ENCODE measurements at regions not wholly inside any gene's neighbourhood (a gene's known extent, or its start where the extent isn't known, plus 50 kb on each side); places are given as distances from the start of the nearest gene placed in this dataset.

DNA sequence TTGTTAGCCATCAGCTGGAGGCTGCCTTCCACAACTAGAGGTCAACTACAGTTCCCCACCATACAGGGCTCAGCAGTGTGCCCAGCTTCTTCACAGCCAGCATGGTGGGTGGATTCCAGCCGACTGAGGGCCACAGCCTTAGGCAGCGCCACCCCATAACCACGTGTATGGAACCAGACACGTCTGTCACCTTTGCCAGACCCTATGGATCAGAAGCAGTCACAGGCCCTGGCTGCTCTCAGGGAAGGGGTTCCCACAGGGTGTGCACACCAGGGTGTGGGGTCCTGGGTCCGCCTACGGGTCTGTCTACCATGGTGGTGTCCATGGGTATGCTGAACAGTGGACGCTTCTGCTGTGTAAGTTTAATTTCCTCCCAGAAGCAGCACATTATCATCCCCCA is 265.0 kb upstream of the FOXF1 start:
- Histone ChIP-seq H3K4me3 (ENCODE audit: low read length) (no peak overlapping the region), H3K36me3 (ENCODE audit: control insufficient read depth, insufficient read depth, low read length) (no peaks in the 10 kb centered on the region), H3K27me3 (ENCODE audit: control insufficient read depth, insufficient read depth, low read length) (peaks cover 16% of the 10 kb centered on the region), H3K4me1 (ENCODE audit: control insufficient read depth, insufficient read depth, low read length) (no peaks in the 10 kb centered on the region), H3K27ac (ENCODE audit: low read length) (no peak overlapping the region), H3K9me3 (ENCODE audit: control insufficient read depth, low read depth, low read length) (no peaks in the 10 kb centered on the region)
- DNase-seq = no peak
- WGBS (ENCODE audit: insufficient coverage, low lambda C conversion rate) = no CpG with 5 or more reads among the region's 7 CpGs

DNA sequence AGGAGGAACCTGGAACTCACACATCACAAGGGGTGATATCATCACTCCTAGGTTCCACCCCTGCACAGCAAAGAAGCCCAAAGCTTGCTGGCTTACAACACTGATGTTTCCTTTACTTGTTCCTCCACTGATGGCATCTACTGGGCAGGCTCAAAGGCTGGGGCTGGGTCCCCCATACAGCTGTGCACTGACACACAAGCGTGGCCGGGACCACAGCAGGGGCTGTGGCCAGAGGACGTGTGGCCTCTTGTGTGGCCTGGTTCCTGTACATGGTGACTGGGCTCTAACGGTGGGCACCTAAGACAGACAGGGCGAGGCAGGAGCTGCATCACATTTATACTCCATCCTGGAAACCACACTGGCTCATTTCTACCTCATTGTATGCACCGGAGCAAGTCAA is 264.4 kb upstream of the FOXF1 start:
- Histone ChIP-seq H3K27ac (ENCODE audit: low read length) (no peak overlapping the region), H3K9me3 (ENCODE audit: control insufficient read depth, low read depth, low read length) (no peaks in the 10 kb centered on the region), H3K36me3 (ENCODE audit: control insufficient read depth, insufficient read depth, low read length) (no peaks in the 10 kb centered on the region), H3K4me1 (ENCODE audit: control insufficient read depth, insufficient read depth, low read length) (no peaks in the 10 kb centered on the region), H3K4me3 (ENCODE audit: low read length) (no peak overlapping the region), H3K27me3 (ENCODE audit: control insufficient read depth, insufficient read depth, low read length) (peaks cover 15% of the 10 kb centered on the region)
- no peak for DNase-seq
- WGBS (ENCODE audit: insufficient coverage, low lambda C conversion rate) = no CpG with 5 or more reads among the region's 6 CpGs

DNA sequence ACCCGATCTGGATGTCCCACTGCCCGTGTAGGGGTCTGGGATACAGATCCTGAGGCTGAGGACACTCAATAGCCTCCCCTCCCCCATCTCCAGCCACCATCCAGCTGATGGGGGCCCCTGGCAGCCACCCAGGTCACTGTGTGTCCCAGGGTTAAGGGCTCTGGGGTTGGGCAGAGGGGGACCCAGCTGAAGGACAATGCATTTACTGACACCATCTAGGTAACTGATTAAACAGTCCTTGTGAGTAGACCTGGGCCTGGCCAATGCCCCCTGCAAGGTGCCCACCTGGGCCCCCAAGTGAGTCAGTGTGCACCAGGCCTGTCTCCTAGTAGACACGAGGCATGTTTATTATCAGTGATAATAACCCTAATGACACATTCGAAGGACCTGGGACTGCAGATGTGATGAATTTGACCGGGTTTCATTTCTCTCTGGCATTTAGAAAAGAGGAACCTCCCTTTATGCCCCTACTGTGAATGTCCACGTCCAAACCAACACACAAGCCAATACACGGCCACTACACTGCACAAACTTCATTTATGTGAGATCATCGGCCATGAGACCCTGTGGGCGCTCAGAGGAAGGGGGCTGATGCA is 261.9 kb upstream of the FOXF1 start:
- Histone ChIP-seq H3K4me1 (ENCODE audit: control insufficient read depth, insufficient read depth, low read length) (no peaks in the 10 kb centered on the region), H3K27me3 (ENCODE audit: control insufficient read depth, insufficient read depth, low read length) (peaks cover 8% of the 10 kb centered on the region), H3K36me3 (ENCODE audit: control insufficient read depth, insufficient read depth, low read length) (no peaks in the 10 kb centered on the region), H3K27ac (ENCODE audit: low read length) (no peak overlapping the region), H3K4me3 (ENCODE audit: low read length) (no peak overlapping the region), H3K9me3 (ENCODE audit: control insufficient read depth, low read depth, low read length) (no peaks in the 10 kb centered on the region)
- no peak for DNase-seq
- WGBS (ENCODE audit: insufficient coverage, low lambda C conversion rate) = no CpG with 5 or more reads among the region's 9 CpGs

DNA sequence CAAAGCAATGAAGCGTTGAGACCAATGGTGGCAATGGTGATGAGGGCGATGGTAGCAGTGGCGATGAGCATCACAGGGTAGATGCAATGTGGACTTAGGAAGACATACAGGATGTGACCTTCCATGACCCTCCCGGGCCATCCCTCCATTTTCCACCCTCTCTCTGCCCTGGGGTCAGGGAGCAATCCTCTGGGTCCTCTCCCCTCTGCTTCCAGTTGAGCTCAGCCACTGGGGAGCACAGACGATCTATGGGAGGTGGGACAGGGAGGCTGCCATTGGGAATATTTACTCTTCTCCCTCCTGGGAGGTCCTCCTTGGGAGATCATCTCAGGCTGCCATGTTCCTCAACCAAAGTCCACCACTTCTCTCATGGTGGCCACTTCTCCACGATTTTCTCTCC is 260.7 kb upstream of the FOXF1 start:
- DNase-seq = no peak
- Histone ChIP-seq H3K4me3 (ENCODE audit: low read length) (no peak overlapping the region), H3K4me1 (ENCODE audit: control insufficient read depth, insufficient read depth, low read length) (no peaks in the 10 kb centered on the region), H3K9me3 (ENCODE audit: control insufficient read depth, low read depth, low read length) (no peaks in the 10 kb centered on the region), H3K27ac (ENCODE audit: low read length) (no peak overlapping the region), H3K27me3 (ENCODE audit: control insufficient read depth, insufficient read depth, low read length) (peaks cover 3% of the 10 kb centered on the region), H3K36me3 (ENCODE audit: control insufficient read depth, insufficient read depth, low read length) (no peaks in the 10 kb centered on the region)
- 100% methylated on average over 2 of the region's 6 CpGs for WGBS (ENCODE audit: insufficient coverage, low lambda C conversion rate)

DNA sequence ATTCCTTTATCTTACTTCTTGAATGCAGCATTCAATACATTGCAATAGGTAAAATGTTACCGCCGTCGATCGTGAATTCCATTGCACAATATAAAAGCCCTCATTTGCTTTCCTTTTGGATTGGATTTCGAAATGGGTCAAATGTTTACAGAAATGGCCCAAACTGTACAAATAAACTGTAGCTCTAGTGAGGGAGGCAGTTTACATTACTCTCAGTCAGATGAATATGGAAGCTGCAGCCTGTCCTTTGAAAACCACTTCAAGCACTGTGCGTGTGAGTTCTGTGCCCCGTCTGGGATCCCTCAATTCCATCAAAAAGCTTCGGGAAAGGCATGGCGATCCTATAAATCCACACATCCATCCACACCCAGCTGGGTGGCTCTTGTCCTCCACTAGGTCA is 258.6 kb upstream of the FOXF1 start:
- peak overlapping the region; percentile 2 for H3K27ac ChIP-seq (ENCODE audit: low read length)
- no peaks in the 10 kb centered on the region for H3K36me3 ChIP-seq (ENCODE audit: control insufficient read depth, insufficient read depth, low read length)
- H3K4me3 ChIP-seq (ENCODE audit: low read length) = no peak overlapping the region
- H3K9me3 ChIP-seq (ENCODE audit: control insufficient read depth, low read depth, low read length) = no peaks in the 10 kb centered on the region
- H3K4me1 ChIP-seq (ENCODE audit: control insufficient read depth, insufficient read depth, low read length) = no peaks in the 10 kb centered on the region
- peaks cover 3% of the 10 kb centered on the region for H3K27me3 ChIP-seq (ENCODE audit: control insufficient read depth, insufficient read depth, low read length)
- no peak for DNase-seq
- no CpG with 5 or more reads among the region's 9 CpGs for WGBS (ENCODE audit: insufficient coverage, low lambda C conversion rate)

DNA sequence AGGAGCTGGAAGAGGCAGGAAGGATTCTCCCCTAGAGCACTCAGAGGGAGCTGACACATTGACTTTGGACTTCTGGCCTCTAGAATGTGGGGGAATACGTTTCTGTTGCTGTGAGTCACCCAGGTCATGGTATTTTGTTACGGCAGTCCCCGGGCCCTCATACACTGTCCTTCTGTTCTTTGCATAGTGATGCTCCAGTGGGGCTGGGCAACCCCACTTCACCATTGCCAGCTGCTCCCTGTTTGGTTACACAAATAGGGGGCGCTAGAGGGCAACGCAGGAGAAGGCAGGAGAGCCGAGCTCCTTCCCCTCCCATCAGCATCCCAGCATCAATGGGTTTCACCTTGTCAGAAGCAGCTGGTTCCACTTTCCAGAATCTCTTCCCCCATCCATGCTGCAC is 257.7 kb upstream of the FOXF1 start:
- no peak overlapping the region for H3K4me3 ChIP-seq (ENCODE audit: low read length)
- H3K4me1 ChIP-seq (ENCODE audit: control insufficient read depth, insufficient read depth, low read length) = no peaks in the 10 kb centered on the region
- H3K36me3 ChIP-seq (ENCODE audit: control insufficient read depth, insufficient read depth, low read length) = no peaks in the 10 kb centered on the region
- peaks cover 3% of the 10 kb centered on the region for H3K27me3 ChIP-seq (ENCODE audit: control insufficient read depth, insufficient read depth, low read length)
- no peak for DNase-seq
- no peaks in the 10 kb centered on the region for H3K9me3 ChIP-seq (ENCODE audit: control insufficient read depth, low read depth, low read length)
- no CpG with 5 or more reads among the region's 6 CpGs for WGBS (ENCODE audit: insufficient coverage, low lambda C conversion rate)
- no peak overlapping the region for H3K27ac ChIP-seq (ENCODE audit: low read length)

DNA sequence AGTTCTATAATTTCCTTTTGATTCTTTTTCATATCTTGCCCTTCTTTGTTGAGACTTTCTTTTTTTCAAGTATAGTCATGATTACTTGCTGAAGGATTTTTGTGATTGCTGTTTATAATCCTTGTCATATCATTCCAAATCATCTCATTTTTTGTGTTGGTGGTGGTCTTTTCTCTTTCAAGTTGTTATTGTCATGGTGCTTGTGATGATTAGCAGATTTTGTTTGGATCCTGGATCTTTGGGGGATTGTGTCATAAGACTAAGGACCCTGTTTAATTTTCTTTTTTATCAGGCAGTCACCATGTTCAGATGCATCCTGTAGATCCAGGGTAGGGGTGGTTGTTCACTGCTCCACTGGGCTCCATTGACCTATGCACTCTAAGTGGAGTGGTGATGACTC is 254.4 kb upstream of the FOXF1 start:
- Histone ChIP-seq H3K4me3 (ENCODE audit: low read length) (no peak overlapping the region), H3K27me3 (ENCODE audit: control insufficient read depth, insufficient read depth, low read length) (no peaks in the 10 kb centered on the region), H3K27ac (ENCODE audit: low read length) (no peak overlapping the region), H3K4me1 (ENCODE audit: control insufficient read depth, insufficient read depth, low read length) (no peaks in the 10 kb centered on the region), H3K36me3 (ENCODE audit: control insufficient read depth, insufficient read depth, low read length) (no peaks in the 10 kb centered on the region), H3K9me3 (ENCODE audit: control insufficient read depth, low read depth, low read length) (no peaks in the 10 kb centered on the region)
- no peak for DNase-seq

DNA sequence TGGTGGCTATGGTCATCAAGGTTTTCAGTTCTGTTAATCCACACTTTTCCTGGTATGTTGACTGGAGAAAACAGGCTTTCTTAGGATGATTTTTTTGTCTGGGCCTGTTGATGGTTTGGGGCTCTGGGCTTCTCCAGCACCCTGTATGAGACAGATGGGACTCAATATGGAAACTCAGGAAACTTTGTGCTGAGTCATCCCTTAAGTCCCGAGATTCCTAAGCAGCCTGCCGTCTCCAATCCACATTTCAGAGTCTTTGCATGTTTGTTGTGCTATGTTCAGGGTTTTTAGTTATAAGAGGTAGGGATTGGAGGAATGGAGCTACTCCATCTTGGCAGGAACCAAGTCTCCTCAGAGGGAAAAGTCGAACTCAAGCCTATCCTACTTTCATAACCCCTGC is 253.3 kb upstream of the FOXF1 start:
- no peak for DNase-seq

DNA sequence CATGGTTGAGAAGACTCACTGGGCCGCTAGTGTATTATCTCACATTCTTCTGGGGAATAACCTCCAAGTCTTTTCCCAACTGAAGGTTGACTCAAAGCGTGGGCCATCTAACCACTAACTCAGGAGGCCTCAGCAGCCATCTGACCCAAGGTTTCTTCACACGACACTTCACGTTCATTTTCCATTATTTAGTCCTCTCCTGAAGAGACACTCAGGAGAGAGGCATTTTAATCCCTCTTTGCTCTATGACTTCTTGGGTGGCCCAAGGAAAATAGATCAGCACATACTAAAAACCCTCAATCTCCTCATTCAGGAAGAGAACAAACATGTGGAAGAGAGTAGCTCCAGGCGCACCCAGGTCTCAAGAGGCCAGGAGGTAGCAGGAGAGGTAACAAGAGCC is 252.8 kb upstream of the FOXF1 start:
- Histone ChIP-seq H3K27me3 (ENCODE audit: control insufficient read depth, insufficient read depth, low read length) (no peaks in the 10 kb centered on the region), H3K9me3 (ENCODE audit: control insufficient read depth, low read depth, low read length) (no peaks in the 10 kb centered on the region), H3K4me3 (ENCODE audit: low read length) (no peak overlapping the region), H3K27ac (ENCODE audit: low read length) (no peak overlapping the region), H3K4me1 (ENCODE audit: control insufficient read depth, insufficient read depth, low read length) (no peaks in the 10 kb centered on the region), H3K36me3 (ENCODE audit: control insufficient read depth, insufficient read depth, low read length) (no peaks in the 10 kb centered on the region)
- no CpG with 5 or more reads among the region's 5 CpGs for WGBS (ENCODE audit: insufficient coverage, low lambda C conversion rate)
- no peak for DNase-seq

More for the DNA sequence above, 253.3 kb upstream of the FOXF1 start:
- Histone ChIP-seq H3K36me3 (ENCODE audit: control insufficient read depth, insufficient read depth, low read length) (no peaks in the 10 kb centered on the region), H3K4me3 (ENCODE audit: low read length) (no peak overlapping the region), H3K27ac (ENCODE audit: low read length) (no peak overlapping the region), H3K4me1 (ENCODE audit: control insufficient read depth, insufficient read depth, low read length) (no peaks in the 10 kb centered on the region), H3K27me3 (ENCODE audit: control insufficient read depth, insufficient read depth, low read length) (no peaks in the 10 kb centered on the region), H3K9me3 (ENCODE audit: control insufficient read depth, low read depth, low read length) (no peaks in the 10 kb centered on the region)
- 100% methylated on average over 1 of the region's 3 CpGs for WGBS (ENCODE audit: insufficient coverage, low lambda C conversion rate)

DNA sequence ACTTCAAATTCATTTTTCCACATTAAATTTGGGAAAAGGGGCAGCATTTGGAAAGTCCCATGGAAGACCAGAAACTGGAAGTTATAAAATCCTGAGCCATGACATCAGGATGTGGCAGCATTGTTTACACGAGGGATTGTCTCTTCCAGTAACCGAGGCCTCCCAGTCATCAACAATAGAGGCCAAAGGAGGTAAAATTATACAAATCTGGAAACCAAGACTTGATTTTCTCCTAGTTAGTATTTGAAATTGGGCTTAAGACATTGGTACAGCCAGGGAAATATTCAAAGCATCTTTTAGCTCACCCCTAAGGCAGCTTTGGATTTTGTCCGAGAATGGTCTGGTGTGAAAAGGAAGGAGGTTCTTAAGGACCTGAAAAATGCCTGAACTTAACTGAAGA is 251.6 kb upstream of the FOXF1 start:
- H3K4me1 ChIP-seq (ENCODE audit: control insufficient read depth, insufficient read depth, low read length) = no peaks in the 10 kb centered on the region
- H3K9me3 ChIP-seq (ENCODE audit: control insufficient read depth, low read depth, low read length) = no peaks in the 10 kb centered on the region
- WGBS (ENCODE audit: insufficient coverage, low lambda C conversion rate) = no CpG with 5 or more reads among the region's 3 CpGs
- no peaks in the 10 kb centered on the region for H3K36me3 ChIP-seq (ENCODE audit: control insufficient read depth, insufficient read depth, low read length)
- H3K27ac ChIP-seq (ENCODE audit: low read length) = peak overlapping the region; percentile 60
- no peaks in the 10 kb centered on the region for H3K27me3 ChIP-seq (ENCODE audit: control insufficient read depth, insufficient read depth, low read length)
- no peak overlapping the region for H3K4me3 ChIP-seq (ENCODE audit: low read length)
- peak; percentile 24 to 27 for DNase-seq

DNA sequence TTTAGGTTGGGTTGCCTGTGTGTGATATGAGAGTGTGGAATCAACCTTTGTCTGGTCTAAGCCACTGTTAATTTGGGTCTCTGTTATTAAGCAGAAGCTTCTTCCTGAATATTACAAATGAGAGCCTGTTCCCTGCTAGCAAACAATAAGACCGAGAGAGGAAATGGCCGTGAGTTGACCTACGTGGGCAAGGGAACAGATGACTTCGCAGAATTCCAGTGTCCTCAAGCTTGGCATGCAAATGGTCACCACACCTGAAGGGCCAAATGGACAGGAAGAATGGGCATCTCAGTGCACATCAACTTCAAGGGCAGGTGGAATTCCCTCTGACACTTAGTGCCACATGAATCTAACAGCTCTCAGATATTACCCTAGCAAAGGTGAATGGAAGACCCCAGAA is 250.8 kb upstream of the FOXF1 start:
- H3K27ac ChIP-seq (ENCODE audit: low read length) = peak overlapping the region; percentile 60
- WGBS (ENCODE audit: insufficient coverage, low lambda C conversion rate) = no CpG with 5 or more reads among the region's 4 CpGs
- DNase-seq = no peak

More for the DNA sequence above, 250.8 kb upstream of the FOXF1 start:
- Histone ChIP-seq H3K4me1 (ENCODE audit: control insufficient read depth, insufficient read depth, low read length) (no peaks in the 10 kb centered on the region), H3K27me3 (ENCODE audit: control insufficient read depth, insufficient read depth, low read length) (no peaks in the 10 kb centered on the region), H3K36me3 (ENCODE audit: control insufficient read depth, insufficient read depth, low read length) (no peaks in the 10 kb centered on the region), H3K9me3 (ENCODE audit: control insufficient read depth, low read depth, low read length) (no peaks in the 10 kb centered on the region), H3K4me3 (ENCODE audit: low read length) (no peak overlapping the region)
